Duodenal mucosa (tissue), 2 donors: ENCODE measurements at regions not wholly inside any gene's neighbourhood (a gene's known extent, or its start where the extent isn't known, plus 50 kb on each side); places are given as distances from the start of the nearest gene placed in this dataset.

Source experiments
- H3K27ac ChIP-seq: one replicate; pipeline ENCODE4 v1.7.0; 2013; ENCODE audit warnings: low read depth, low read length
- H3K27me3 ChIP-seq, 2 donors: one replicate each; pipeline ENCODE4 v1.7.0; 2013; ENCODE audit warnings: low read length in 2 of 2, control low read depth in 1 of 2; ENCODE audit not compliant: insufficient read depth in 2 of 2, control insufficient read depth in 1 of 2
- H3K36me3 ChIP-seq, 2 donors: one replicate each; pipeline ENCODE4 v1.7.0; 2013; ENCODE audit warnings: low read length in 2 of 2, control low read depth in 1 of 2; ENCODE audit not compliant: insufficient read depth in 2 of 2, control insufficient read depth in 1 of 2
- H3K4me1 ChIP-seq, 2 donors: one replicate each; pipeline ENCODE4 v1.7.0; 2013; ENCODE audit warnings: low read length in 2 of 2, control low read depth in 1 of 2; ENCODE audit not compliant: insufficient read depth in 2 of 2, control insufficient read depth in 1 of 2
- H3K4me3 ChIP-seq, 2 donors: one replicate each; pipeline ENCODE4 v1.7.0; 2013; ENCODE audit warnings: low read length in 2 of 2, low read depth in 1 of 2
- H3K9ac ChIP-seq, 2 donors: one replicate each; pipeline ENCODE4 v1.7.0; 2013; ENCODE audit warnings: low read length in 2 of 2, low read depth in 1 of 2
- H3K9me3 ChIP-seq, 2 donors: one replicate each; pipeline ENCODE4 v1.7.0; 2013; ENCODE audit warnings: low read length in 2 of 2, control low read depth in 1 of 2; ENCODE audit not compliant: control insufficient read depth in 1 of 2

GRCh38 chr14:26846388-26846787 lies 248.6 kb upstream of the NOVA1 start:
- Histone ChIP-seq H3K27ac (no peak overlapping the region), H3K9ac (no peak overlapping the region), H3K4me1 (no peaks in the 10 kb centered on the region), H3K4me3 (no peak overlapping the region), H3K9me3 (peaks cover 0 to 4% of the 10 kb centered on the region in 2 donors), H3K36me3 (no peaks in the 10 kb centered on the region), H3K27me3 (no peaks in the 10 kb centered on the region)

DNA sequence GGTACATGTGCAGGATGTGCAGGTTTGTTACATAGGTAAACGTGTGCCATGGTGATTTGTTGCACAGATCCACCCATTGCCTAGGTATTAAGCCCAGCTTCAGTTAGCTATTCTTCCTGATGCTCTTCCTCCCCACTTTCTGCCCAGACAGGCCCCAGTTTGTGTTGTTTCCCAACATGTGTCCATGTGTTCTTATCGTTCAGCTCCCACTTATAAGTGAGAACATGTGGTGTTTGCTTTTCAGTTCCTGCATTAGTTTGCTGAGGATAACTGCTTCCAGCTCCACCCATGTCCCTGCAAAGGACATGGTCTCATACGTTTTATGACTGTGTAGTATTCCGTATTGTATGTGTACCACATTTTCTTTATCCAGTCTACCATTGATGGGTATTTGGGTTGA lies 251.7 kb upstream of the NOVA1 start:
- Histone ChIP-seq H3K9me3 (peaks cover 8 to 9% of the 10 kb centered on the region in 2 donors), H3K27ac (no peak overlapping the region), H3K9ac (no peak overlapping the region), H3K27me3 (no peaks in the 10 kb centered on the region), H3K4me1 (no peaks in the 10 kb centered on the region), H3K4me3 (no peak overlapping the region), H3K36me3 (no peaks in the 10 kb centered on the region)

DNA sequence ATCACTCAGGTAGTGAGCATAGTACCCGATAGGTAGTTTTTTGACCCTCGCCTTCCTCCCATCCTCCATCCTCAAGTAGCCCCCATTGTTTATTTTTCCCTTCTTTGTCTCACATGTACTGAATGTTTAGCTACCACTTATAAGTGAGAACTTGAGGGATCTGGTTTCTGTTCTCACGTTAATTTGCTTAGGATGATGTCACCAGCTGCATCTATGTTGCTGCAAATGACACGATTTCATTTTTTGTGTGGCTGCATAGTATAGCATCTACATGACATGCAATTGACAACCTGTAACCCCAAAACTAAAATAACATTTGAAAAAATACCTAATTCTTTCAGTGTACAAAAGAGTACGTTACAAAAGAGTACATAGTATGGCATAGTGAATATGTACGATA lies 254.0 kb upstream of the NOVA1 start:
- Histone ChIP-seq H3K27ac (no peak overlapping the region), H3K36me3 (no peaks in the 10 kb centered on the region), H3K4me3 (no peak overlapping the region), H3K27me3 (no peaks in the 10 kb centered on the region), H3K9me3 (peaks cover 8 to 9% of the 10 kb centered on the region in 2 donors), H3K9ac (no peak overlapping the region), H3K4me1 (no peaks in the 10 kb centered on the region)

DNA sequence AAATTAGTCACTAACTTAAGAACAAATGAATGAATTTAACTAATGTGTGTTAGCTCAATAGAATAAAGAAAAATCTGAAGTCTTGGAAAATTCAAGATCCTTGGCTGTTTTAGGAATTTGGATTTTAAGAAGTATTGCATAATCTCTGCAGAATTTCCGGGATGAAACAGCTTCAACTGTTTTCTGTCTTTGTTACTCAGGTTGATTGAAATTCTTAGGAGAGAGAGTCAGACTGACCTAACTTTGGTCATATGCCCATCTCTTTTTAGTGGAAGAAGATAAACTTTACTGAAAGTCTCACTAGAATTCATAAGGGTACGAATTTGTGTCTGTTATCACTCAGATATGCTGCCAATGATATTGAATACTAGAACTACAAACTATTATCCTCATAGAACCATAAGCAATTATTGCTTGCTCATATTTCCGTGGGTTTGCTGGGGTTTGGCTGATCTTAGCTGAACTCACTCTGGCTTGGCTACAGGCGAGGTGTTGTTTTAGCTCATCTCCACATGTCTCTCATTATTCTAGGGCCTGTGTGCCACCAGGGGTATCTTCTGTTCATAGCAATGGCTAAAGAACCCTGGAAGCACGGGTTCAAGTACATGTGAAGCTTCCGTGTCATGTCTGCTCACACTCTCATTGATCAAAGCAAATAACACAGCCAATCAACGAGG lies 257.4 kb upstream of the NOVA1 start:
- Histone ChIP-seq H3K4me1 (no peaks in the 10 kb centered on the region), H3K9ac (no peak overlapping the region), H3K36me3 (no peaks in the 10 kb centered on the region), H3K27ac (no peak overlapping the region), H3K9me3 (peaks cover 6 to 8% of the 10 kb centered on the region in 2 donors), H3K27me3 (no peaks in the 10 kb centered on the region), H3K4me3 (no peak overlapping the region)

DNA sequence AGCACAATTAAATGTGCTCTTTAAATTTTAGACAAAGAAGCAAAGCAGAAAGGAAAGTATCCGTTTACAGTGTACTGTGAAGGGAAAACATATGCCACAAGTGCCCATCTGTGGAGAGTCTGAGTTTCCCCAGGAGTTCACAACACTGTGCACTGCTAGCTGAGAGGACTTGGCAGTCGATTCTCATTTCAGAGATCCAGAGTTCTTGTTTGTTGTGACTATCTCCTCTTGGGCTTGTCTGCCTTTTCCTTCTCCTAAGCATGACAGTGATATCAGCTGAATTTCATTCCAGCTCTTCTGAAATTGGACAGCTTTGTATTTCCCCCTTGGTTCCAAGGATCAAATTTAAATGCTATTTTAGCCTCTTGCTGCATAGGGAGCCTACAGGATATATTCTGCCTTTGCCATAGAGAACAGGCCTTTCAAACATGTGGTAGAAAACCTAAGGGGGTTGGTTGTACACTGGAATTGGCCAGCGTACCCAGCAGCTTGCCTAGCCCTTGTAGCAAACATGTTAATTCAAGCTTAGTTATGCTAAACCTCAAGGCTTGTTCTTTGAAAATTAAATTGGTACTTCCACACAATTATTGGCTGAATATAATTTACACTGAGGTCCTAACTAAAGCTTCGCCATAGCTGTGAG lies 259.2 kb upstream of the NOVA1 start:
- Histone ChIP-seq H3K27ac (no peak overlapping the region), H3K27me3 (no peaks in the 10 kb centered on the region), H3K4me1 (no peaks in the 10 kb centered on the region), H3K9me3 (peaks cover under 1 to 8% of the 10 kb centered on the region in 2 donors), H3K4me3 (no peak overlapping the region), H3K36me3 (no peaks in the 10 kb centered on the region), H3K9ac (no peak overlapping the region)

GRCh38 chr14:26859483-26859882 lies 261.6 kb upstream of the NOVA1 start:
- H3K36me3 ChIP-seq: no peaks in the 10 kb centered on the region
- H3K27ac ChIP-seq: no peak overlapping the region
- no peaks in the 10 kb centered on the region for H3K27me3 ChIP-seq
- H3K4me3 ChIP-seq: no peak overlapping the region
- H3K4me1 ChIP-seq: no peaks in the 10 kb centered on the region
- no peak overlapping the region for H3K9ac ChIP-seq
- H3K9me3 ChIP-seq: no peaks in the 10 kb centered on the region

DNA sequence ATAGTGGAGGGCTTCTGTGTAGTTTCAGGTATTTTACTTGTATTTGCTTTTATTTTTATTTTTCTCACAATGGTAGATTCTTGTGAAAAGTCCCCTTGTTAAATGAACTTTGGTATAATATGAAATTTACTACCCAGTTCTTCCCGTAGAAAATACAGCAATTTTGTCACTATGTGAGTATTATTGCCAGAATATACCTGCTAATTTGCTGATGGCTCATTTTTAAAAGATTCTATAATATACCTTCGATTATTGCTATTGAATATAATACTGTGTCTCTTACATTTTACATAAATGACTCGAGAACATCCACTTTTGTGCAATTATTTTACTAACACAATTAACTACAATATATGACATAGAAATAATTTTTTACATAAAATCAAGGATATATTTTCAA lies 262.3 kb upstream of the NOVA1 start:
- no peak overlapping the region for H3K27ac ChIP-seq
- H3K4me3 ChIP-seq: no peak overlapping the region
- H3K36me3 ChIP-seq: no peaks in the 10 kb centered on the region
- no peak overlapping the region for H3K9ac ChIP-seq
- H3K4me1 ChIP-seq: no peaks in the 10 kb centered on the region
- no peaks in the 10 kb centered on the region for H3K9me3 ChIP-seq
- no peaks in the 10 kb centered on the region for H3K27me3 ChIP-seq

GRCh38 chr14:26863736-26864135 lies 265.9 kb upstream of the NOVA1 start:
- Histone ChIP-seq H3K36me3 (no peaks in the 10 kb centered on the region), H3K4me3 (no peak overlapping the region), H3K9me3 (no peaks in the 10 kb centered on the region), H3K4me1 (no peaks in the 10 kb centered on the region), H3K27ac (no peak overlapping the region), H3K27me3 (no peaks in the 10 kb centered on the region), H3K9ac (no peak overlapping the region)

DNA sequence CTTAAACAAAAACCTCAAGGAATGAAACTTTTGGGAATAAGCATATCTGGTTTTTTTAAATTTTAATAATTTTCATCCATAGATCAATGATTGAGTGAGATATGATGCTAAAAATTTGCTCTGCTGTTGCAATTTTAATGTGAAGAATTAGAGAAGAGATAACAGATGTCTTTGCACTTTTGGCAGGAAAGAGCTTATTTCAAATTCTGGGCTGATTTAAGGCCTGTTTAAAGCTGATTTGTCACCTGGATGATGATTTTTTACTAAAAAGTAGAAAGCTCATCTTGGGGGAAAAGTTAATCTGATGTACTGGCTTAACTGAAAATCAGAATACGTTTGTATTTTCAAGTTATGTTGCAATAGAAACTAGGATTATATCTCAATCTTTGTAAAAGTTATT lies 268.9 kb upstream of the NOVA1 start:
- no peak overlapping the region for H3K9ac ChIP-seq
- H3K36me3 ChIP-seq: no peaks in the 10 kb centered on the region
- no peak overlapping the region for H3K4me3 ChIP-seq
- no peaks in the 10 kb centered on the region for H3K9me3 ChIP-seq
- no peaks in the 10 kb centered on the region for H3K4me1 ChIP-seq
- no peak overlapping the region for H3K27ac ChIP-seq
- H3K27me3 ChIP-seq: no peaks in the 10 kb centered on the region

GRCh38 chr14:26867171-26867757 lies 269.4 kb upstream of the NOVA1 start:
- no peaks in the 10 kb centered on the region for H3K4me1 ChIP-seq
- H3K27me3 ChIP-seq: no peaks in the 10 kb centered on the region
- H3K9me3 ChIP-seq: no peaks in the 10 kb centered on the region
- no peak overlapping the region for H3K9ac ChIP-seq
- H3K27ac ChIP-seq: no peak overlapping the region
- no peak overlapping the region for H3K4me3 ChIP-seq
- H3K36me3 ChIP-seq: no peaks in the 10 kb centered on the region
